Heart left ventricle (tissue), 16 donors: ENCODE measurements at regions not wholly inside any gene's neighbourhood (a gene's known extent, or its start where the extent isn't known, plus 50 kb on each side); places are given as distances from the start of the nearest gene placed in this dataset.
"Not testable (repeated sequence)": the region's sequence is repeated elsewhere in the genome, so short reads cannot be mapped to it uniquely, and the experiment has no call there.

ENCODE experiments used
- ATAC-seq, 4 donors: fragments of 200-7000 bp; cut with Tn5 transposase; one replicate each; pipeline ENCODE4 v1.9.1; 2020 to 2022; ENCODE audit warnings: moderate library complexity in 4 of 4, mild to moderate bottlenecking in 3 of 4, moderate number of reproducible peaks in 1 of 4
- DNase-seq, 5 donors: peaks; one replicate each; pipeline ENCODE4 v3.0.0-alpha.2; 2020
- H3K27ac ChIP-seq, 12 donors: fragments of 200-600 bp; sonication (generic) in 4 of 12; one replicate each; pipeline versions ENCODE4 v1.5.0 to v1.8.0; 2016 to 2022; ENCODE audit warnings: mild to moderate bottlenecking in 2 of 12
- H3K27me3 ChIP-seq, 9 donors: fragments of 200-600 bp; sonication (generic) in 2 of 9; one replicate each; pipeline versions ENCODE4 v1.5.1 to v1.8.0; 2016 to 2022; ENCODE audit warnings: mild to moderate bottlenecking in 3 of 9
- H3K36me3 ChIP-seq, 9 donors: fragments of 200-600 bp; sonication (generic) in 2 of 9; one replicate each; pipeline versions ENCODE4 v1.5.0 to v1.8.0; 2018 to 2022; ENCODE audit warnings: mild to moderate bottlenecking in 2 of 9
- H3K4me1 ChIP-seq, 12 donors: fragments of 200-600 bp; sonication (generic) in 4 of 12; one replicate each; pipeline versions ENCODE4 v1.5.0 to v1.8.0; 2016 to 2022; ENCODE audit warnings: mild to moderate bottlenecking in 3 of 12
- H3K4me3 ChIP-seq, 12 donors: fragments of 200-600 bp; sonication (generic) in 4 of 12; one replicate each; pipeline versions ENCODE4 v1.5.0 to v1.8.0; 2017 to 2022; ENCODE audit warnings: mild to moderate bottlenecking in 9 of 12, moderate library complexity in 4 of 12
- H3K9me3 ChIP-seq, 12 donors: fragments of 200-600 bp; sonication (generic) in 4 of 12; one replicate each; pipeline versions ENCODE4 v1.5.0 to v1.8.0; 2016 to 2022; ENCODE audit warnings: mild to moderate bottlenecking in 1 of 12
- POLR2A ChIP-seq, 2 donors: fragments of 450-650 bp; IDR thresholded peaks; one replicate each; pipeline ENCODE4 v1.6.1; 2017; ENCODE audit warnings: antibody characterized with exemption in 2 of 2, mild to moderate bottlenecking in 2 of 2, moderate library complexity in 2 of 2
- WGBS, 4 donors: extraction: QIAGEN DNeasy Blood & Tissue Kit in 2 of 4; methylation state at CpG; one replicate each; pipeline versions ENCODE4 v1.1.5 to v1.1.7; 2013 to 2018; 5-methylcytosine and 5-hydroxymethylcytosine counted together
- intact Hi-C, 10 donors: fragments of 100-400 bp; cut with DNase I; formaldehyde crosslinking; loops; one replicate each; pipeline versions ENCODE4 v1.11.1 to v1.14.2; 2022
- TF ChIP-seq, protein P1 (sequence below), 12 donors: fragments of 200-600 bp; sonication (generic) in 4 of 12; IDR thresholded peaks; one replicate each; pipeline versions ENCODE4 v1.5.0 to v1.8.0; 2018 to 2022; ENCODE audit warnings: antibody characterized with exemption in 12 of 12, mild to moderate bottlenecking in 5 of 12
- donor health status: ischemic (EF 13 %, LVEDD 7.1; RV severe dilation, severe dysfunction).
- donor health status: healthy with polysubstance abuse.
- donor health status: DM: no; HTN: yes; CAD: no.
- donor health status: DM: no; HTN: no; CAD: no.
- donor health status: ischemic (EF 25% LVEDD 6.9; RV normal size, moderate dysfunction).
- donor health status: ischemic (EF 25% LVEDD 5.7; RV mildly dilated, moderate dysfunction).
- donor health status: healthy.
- donor health status: DM: yes; HTN: yes; CAD: no.
- donor health status: ischemic (EF 35%, LVEDD 5.7; RV mildly dilated, moderate dysfunction).
- donor health status: nonischemic (EF 11% LVEDD 7.7; RV severe dilation, severe dysfunction).
- donor health status: DM: yes; HTN: yes; CAD: no.
- donor health status: PGD.
- donor health status: ischemic (EF 29% LVEDD 5.4; RV normal size, mild dysfunction).
- donor health status: nonischemic (EF 23%, LVEDD 6.1; RV moderate dilation, normal function).

DNA sequence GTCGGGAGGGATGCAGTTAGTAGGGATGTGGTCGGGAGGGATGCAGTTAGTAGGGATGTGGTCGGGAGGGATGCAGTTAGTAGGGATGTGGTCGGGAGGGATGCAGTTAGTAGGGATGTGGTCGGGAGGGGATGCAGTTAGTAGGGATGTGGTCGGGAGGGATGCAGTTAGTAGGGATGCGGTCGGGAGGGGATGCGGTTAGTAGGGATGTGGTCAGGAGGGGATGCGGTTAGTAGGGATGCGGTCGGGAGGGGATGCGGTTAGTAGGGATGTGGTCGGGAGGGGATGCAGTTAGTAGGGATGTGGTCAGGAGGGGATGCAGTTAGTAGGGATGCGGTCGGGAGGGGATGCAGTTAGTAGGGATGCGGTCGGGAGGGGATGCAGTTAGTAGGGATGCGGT lies 96.2 kb downstream of the BDH1 start:
- ATAC-seq, DNase-seq, H3K27me3 ChIP-seq, H3K9me3 ChIP-seq, H3K27ac ChIP-seq, H3K36me3 ChIP-seq, H3K4me3 ChIP-seq: not testable (repeated sequence)
- H3K4me1 ChIP-seq, result peaks cover 0 to 19% (median 8%) of the 10 kb centered on the region in 12 donors
- intact Hi-C loops, result loop anchor here in 8 of 10 donors (5.0 to 10.0 kb wide), 5 partner anchors 162 to 235 kb away; partner anchors contain the start of gene DLG1 (in 5 of the 8)
- WGBS, 4 donors, result 59 to 81% (median 68%) methylated on average over 18 to 19 of the region's 19 CpGs

DNA sequence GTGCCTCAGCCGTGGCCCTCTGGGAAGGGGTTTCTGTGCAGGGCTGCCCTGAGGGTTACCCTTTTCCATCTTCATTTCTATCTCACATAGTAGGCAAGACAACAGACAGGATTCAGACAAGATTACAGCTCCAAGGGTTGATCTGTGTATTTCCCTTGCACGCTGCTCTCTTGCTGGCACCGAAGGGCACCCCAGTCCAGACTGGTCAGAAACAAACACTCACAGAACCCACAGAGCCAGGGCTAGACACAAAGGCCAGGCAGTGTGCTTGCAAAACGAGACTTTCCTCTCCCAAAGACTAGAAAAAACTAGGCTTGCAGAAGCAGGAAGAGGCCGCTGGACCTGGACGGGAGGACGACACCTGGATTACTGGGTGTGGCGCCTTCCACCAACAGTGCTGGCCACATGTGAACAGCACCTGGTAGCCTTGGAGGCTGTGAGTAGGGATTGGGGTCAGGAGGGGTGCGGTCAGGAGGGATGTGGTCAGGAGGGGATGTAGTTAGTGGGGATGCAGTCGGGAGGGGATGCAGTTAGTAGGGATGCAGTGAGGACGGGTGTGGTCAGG lies 96.8 kb downstream of the BDH1 start:
- intact Hi-C loops, result loop anchor here in 8 of 10 donors (5.0 to 10.0 kb wide), 5 partner anchors 162 to 234 kb away; partner anchors contain the start of gene DLG1 (in 5 of the 8)
- H3K36me3 ChIP-seq, result no peaks in the 10 kb centered on the region
- WGBS, 4 donors, result 83 to 92% (median 86%) methylated on average over 9 to 10 of the region's 11 CpGs
- no peak for ATAC-seq
- H3K4me1 ChIP-seq, result peaks cover 0 to 19% (median 8%) of the 10 kb centered on the region in 12 donors
- DNase-seq, result no peak
- no peak overlapping the region for H3K27ac ChIP-seq
- H3K27me3 ChIP-seq, result no peaks in the 10 kb centered on the region
- no peaks in the 10 kb centered on the region for H3K9me3 ChIP-seq
- TF ChIP-seq, protein P1, sequence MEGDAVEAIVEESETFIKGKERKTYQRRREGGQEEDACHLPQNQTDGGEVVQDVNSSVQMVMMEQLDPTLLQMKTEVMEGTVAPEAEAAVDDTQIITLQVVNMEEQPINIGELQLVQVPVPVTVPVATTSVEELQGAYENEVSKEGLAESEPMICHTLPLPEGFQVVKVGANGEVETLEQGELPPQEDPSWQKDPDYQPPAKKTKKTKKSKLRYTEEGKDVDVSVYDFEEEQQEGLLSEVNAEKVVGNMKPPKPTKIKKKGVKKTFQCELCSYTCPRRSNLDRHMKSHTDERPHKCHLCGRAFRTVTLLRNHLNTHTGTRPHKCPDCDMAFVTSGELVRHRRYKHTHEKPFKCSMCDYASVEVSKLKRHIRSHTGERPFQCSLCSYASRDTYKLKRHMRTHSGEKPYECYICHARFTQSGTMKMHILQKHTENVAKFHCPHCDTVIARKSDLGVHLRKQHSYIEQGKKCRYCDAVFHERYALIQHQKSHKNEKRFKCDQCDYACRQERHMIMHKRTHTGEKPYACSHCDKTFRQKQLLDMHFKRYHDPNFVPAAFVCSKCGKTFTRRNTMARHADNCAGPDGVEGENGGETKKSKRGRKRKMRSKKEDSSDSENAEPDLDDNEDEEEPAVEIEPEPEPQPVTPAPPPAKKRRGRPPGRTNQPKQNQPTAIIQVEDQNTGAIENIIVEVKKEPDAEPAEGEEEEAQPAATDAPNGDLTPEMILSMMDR (IDR thresholded peaks at IDR 0.05), result no peak
- no peak for TF ChIP-seq POLR2A (IDR thresholded peaks at IDR 0.05)
- H3K4me3 ChIP-seq, result no peak overlapping the region

DNA sequence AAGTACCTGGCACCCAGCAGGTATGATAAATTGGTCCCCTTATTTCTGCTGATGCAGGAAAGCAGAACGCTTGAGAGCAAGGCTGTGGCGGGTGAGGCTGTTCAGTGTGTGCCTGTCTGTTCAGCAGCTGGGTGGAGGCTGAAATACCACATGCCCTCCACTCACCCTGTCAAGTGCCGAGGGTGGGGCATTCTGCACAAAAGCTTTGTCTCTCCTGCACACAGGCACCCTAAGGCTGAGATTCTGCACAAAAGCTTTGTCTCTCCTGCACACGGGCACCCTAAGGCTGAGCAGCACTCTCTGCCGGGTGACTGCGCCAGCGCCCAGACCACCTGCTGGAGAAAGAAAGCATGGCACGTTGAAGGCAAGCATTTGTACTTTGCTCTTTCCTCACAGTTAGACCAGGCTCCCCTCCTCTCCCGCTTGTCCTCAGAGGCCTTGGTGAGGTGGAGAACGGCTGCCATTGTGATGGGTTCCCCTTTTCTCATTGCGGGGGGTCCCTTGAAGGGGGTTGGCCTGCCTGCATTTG lies 97.5 kb downstream of the BDH1 start:
- intact Hi-C loops, result loop anchor here in 8 of 10 donors (5.0 to 10.0 kb wide), 5 partner anchors 161 to 233 kb away; partner anchors contain the start of gene DLG1 (in 5 of the 8)
- no peaks in the 10 kb centered on the region for H3K36me3 ChIP-seq
- no peak for TF ChIP-seq POLR2A (IDR thresholded peaks at IDR 0.05)
- TF ChIP-seq, protein P1 (IDR thresholded peaks at IDR 0.05), result peak in 2 of 12 donors; percentile 34 to 37
- H3K9me3 ChIP-seq, result no peaks in the 10 kb centered on the region
- ATAC-seq (no peak), DNase-seq (no peak)
- H3K4me1 ChIP-seq, result peaks cover 0 to 19% (median 8%) of the 10 kb centered on the region in 12 donors
- H3K27ac ChIP-seq, result no peak overlapping the region
- WGBS, 4 donors, result 55 to 67% (median 61%) methylated on average over 6 to 11 of the region's 11 CpGs
- no peaks in the 10 kb centered on the region for H3K27me3 ChIP-seq
- no peak overlapping the region for H3K4me3 ChIP-seq

- ATAC-seq, result peak; percentile 47 to 95 (median 92)
Measured at GRCh38 chr3:197456261-197457091, 99.3 kb downstream of the BDH1 start.

DNA sequence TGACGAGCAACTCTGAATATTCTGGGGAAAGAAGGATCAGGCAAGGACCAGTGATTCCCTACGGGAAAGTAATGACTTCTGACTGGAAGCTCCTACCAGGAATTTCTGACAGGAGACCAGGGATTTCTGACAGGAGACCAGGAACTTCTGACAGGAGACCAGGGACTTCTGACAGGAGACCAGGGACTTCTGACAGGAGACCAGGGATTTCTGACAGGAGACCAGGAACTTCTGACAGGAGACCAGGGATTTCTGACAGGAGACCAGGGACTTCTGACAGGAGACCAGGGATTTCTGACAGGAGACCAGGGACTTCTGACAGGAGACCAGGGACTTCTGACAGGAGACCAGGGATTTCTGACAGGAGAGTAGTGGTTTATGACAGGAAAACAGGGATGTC lies 100.9 kb downstream of the BDH1 start:
- intact Hi-C loops, result loop anchor here (1.0 to 10.0 kb wide), 9 partner anchors 103 to 230 kb away; partner anchors contain the start of gene DLG1 (in 5 of the 10)
- not testable (repeated sequence) for H3K27ac ChIP-seq, H3K9me3 ChIP-seq, H3K4me3 ChIP-seq, DNase-seq, ATAC-seq, H3K27me3 ChIP-seq, H3K36me3 ChIP-seq
- 63 to 76% (median 68%) methylated on average over 2 of the region's 2 CpGs for WGBS, 4 donors
- H3K4me1 ChIP-seq, result peaks cover 0 to 19% (median 8%) of the 10 kb centered on the region in 12 donors

More at GRCh38 chr3:197456261-197457091, 99.3 kb downstream of the BDH1 start:
- peak; percentile 85 to 92 (median 91) for DNase-seq
- Histone ChIP-seq H3K27me3 (no peaks in the 10 kb centered on the region), H3K9me3 (no peaks in the 10 kb centered on the region), H3K27ac (peak overlapping the region in 11 of 12 donors; percentile 55 to 86 (median 79)), H3K36me3 (no peaks in the 10 kb centered on the region), H3K4me3 (peak overlapping the region; percentile 27 to 83 (median 61)), H3K4me1 (peaks cover 0 to 19% (median 8%) of the 10 kb centered on the region in 12 donors)
- intact Hi-C loops, result loop anchor here in 8 of 10 donors (2.0 to 10.0 kb wide), 7 partner anchors 54 to 232 kb away; partner anchors contain the start of gene DLG1 (in 6 of the 8)
- peak in 1 of 2 donors; percentile 35 for TF ChIP-seq POLR2A (IDR thresholded peaks at IDR 0.05)
- TF ChIP-seq, protein P1 (IDR thresholded peaks at IDR 0.05), result no peak
- WGBS, 4 donors, result 6 to 8% (median 6%) methylated on average over 41 to 47 of the region's 47 CpGs
